Upper lobe of left lung (tissue), 4 donors: ENCODE measurements at regions not wholly inside any gene's neighbourhood (a gene's known extent, or its start where the extent isn't known, plus 50 kb on each side); places are given as distances from the start of the nearest gene placed in this dataset.

Experiments
- CTCF ChIP-seq, 6 experiments: fragments of 450-650 bp in 4 of 6; fragments of 200-600 bp in 2 of 6; sonication (generic) in 2 of 6; IDR thresholded peaks; one replicate each; pipeline ENCODE4 v1.5.1; 2016 to 2019; ENCODE audit warnings: antibody characterized with exemption in 6 of 6
- POLR2A ChIP-seq, 4 donors: fragments of 450-650 bp; IDR thresholded peaks; one replicate each; pipeline ENCODE4 v1.5.1; 2016 to 2017; ENCODE audit warnings: antibody characterized with exemption in 4 of 4, mild to moderate bottlenecking in 2 of 4
- POLR2AphosphoS5 ChIP-seq, 2 donors: sonication (generic); formaldehyde crosslinking; IDR thresholded peaks; one replicate each; pipeline ENCODE4 v1.5.1; 2017; ENCODE audit warnings: antibody characterized with exemption in 2 of 2

DNA sequence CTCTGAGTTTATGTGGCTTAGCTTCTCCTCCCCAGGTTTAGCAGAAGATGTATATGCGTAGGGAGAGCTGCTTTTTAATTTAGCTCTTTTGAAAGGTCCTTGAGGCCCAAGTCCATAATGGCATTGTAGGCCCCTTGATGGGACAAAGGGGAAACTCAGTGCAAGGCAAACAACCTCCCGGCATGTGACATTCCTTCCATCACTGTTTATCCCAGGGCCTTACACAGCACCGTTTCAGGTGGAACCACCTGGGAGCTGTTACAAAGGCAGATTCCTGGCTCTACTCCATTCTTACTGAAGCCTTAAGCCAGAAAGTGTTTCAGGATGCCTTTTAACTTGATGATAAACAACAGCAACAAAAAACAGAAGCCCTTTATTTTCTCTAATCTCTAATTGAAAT is 555.4 kb downstream of the SLC4A3 start:
- TF ChIP-seq POLR2A (IDR thresholded peaks at IDR 0.05) (no peak), POLR2AphosphoS5 (IDR thresholded peaks at IDR 0.05) (no peak), CTCF (IDR thresholded peaks at IDR 0.05) (no peak)
